GM21576 (cell line): ENCODE measurements at regions not wholly inside any gene's neighbourhood (a gene's known extent, or its start where the extent isn't known, plus 50 kb on each side); places are given as distances from the start of the nearest gene placed in this dataset.
"Not testable (repeated sequence)": the region's sequence is repeated elsewhere in the genome, so short reads cannot be mapped to it uniquely, and the experiment has no call there.

Experiments used
- ATAC-seq: cut with Tn5 transposase; IDR thresholded peaks from one replicate; pipeline ENCODE4 v1.9.1; 2021; ENCODE audit warnings: mild to moderate bottlenecking, moderate library complexity; ENCODE audit not compliant: unreplicated experiment

DNA sequence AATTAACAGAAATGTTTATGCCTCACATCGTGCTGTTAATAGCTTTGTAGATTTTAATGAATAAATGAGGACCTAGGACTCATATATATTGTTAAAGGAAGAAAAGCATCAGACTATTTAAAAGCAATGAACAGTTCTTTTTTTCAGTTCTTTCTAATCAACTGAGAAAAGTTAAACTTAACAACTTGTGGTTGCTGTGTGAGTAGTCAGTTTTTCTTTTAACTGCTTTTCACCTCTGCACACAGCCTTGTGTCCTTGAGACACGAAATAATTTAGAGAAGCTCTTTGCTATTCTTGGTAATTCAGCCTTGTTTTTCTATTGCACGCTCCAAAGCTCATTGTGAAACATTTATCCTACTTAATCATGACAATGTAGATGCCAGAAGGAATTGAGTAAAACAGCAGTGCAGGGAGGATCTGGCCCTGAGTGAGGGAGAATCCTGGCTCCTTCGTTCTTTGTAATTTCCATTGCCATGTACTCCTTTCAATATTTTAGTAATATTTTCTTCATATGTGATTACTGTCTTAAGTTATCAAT is 499.0 kb downstream of the PYDC2 start:
- ATAC-seq: no peak

DNA sequence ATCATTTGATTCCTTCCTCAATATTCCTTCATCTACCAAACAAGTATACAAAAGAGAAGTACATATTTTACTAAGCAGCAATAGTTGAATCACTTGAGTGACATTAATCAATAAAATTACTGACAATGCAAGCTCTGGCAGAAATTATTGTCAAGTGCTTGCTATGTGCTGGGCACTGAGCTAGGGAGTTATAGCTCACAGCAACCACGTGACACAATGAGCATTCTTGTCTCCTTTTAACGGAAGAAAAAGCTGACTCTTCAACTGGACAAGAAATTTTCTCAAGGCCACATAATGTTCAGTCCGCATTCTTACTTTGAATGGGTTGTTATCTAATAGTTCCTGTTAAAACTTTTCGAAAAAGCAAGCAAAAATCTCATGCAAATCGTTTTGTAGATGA is 500.1 kb downstream of the PYDC2 start:
- no peak for ATAC-seq

DNA sequence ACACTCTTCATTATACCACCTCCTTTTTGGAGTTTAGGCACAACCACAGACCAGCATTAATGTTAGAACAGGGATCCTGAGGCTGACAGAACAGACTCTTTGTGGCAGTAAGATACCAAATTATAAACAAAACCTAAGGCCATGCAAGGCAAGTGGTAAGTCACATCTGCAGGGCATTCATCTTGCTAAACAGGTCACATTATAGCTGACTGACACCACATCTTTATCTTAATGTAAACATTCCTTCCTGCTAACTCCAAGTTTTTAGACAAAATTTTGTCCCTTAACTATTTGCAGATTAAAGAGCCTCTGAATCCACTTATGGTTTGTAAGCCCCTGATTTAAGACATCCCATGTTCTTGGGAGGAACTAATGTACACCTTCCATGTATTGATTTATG is 500.6 kb downstream of the PYDC2 start:
- no peak for ATAC-seq

DNA sequence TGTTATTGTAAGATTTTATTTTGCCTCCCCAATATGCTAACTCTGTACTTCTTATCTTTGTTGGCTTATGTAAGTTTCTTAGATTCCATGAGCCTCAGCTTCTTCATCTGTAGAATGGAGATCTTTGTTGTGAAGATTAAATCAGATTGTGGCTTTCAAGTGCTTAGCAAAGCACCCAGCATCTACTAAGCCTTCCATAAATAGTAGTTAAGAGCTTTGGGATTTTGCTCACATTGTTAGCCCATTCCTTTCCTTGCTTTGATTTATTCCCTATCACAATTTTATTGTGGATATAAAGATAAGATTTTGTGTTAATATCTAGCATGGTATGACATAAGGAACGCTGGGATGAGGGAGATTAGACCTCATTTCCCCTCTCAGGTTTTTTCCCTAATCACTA is 501.4 kb downstream of the PYDC2 start:
- no peak for ATAC-seq

DNA sequence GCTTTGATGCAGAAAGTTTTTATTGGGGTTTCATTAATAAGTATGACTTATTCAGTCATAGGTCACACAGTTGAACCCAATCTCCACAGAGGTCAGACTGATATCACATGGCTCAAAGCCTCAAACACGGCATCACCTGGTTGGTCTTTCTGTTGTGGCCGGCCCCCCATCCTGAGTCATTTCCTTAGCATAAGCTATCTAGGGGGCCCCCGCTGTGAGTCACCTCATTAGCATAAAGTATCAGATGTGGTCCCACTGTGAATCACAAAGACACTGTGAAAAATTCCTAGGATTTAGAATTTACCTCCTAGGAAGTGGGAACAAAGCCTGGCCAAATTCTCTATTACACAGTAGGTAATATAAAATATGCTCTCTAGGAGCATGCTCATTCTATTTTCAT is 502.2 kb downstream of the PYDC2 start:
- ATAC-seq: no peak

DNA sequence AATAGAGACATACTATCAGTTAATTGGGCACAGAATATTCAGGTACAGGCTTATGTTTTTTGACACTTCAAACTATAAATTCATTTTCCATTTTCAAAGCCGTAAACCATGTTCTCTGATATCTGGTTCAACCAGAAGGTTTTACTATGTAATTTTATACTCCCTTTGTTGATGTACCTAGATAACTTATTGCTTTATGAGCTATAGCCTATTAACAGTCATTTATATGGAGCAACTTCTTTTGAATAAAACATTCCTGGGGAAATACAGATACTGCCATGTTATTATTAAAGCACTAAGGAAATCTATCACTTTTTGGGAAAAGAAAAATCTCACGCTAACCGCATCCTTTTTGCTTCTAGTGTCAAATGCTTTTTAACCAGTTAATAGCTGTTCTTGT is 505.6 kb downstream of the PYDC2 start:
- ATAC-seq: no peak

DNA sequence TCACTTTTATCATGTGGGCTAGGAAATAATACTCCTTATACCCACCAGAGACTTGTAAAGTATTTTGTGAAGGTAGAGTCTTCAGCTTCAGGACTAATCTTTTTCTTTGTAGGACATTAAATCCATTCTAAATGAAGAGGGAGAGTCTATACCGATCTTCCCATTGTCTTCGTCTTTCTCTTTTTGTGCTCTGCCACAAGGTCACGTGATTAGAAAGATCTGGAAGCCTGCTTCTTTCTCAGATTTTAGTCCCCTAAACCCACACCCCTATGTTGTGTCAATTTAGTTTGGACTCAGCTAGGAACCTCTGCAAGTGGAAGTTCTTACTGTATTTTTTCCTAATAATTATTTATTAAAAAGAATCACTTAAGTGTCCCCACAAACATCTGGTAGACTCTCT is 507.3 kb downstream of the PYDC2 start:
- no peak for ATAC-seq

DNA sequence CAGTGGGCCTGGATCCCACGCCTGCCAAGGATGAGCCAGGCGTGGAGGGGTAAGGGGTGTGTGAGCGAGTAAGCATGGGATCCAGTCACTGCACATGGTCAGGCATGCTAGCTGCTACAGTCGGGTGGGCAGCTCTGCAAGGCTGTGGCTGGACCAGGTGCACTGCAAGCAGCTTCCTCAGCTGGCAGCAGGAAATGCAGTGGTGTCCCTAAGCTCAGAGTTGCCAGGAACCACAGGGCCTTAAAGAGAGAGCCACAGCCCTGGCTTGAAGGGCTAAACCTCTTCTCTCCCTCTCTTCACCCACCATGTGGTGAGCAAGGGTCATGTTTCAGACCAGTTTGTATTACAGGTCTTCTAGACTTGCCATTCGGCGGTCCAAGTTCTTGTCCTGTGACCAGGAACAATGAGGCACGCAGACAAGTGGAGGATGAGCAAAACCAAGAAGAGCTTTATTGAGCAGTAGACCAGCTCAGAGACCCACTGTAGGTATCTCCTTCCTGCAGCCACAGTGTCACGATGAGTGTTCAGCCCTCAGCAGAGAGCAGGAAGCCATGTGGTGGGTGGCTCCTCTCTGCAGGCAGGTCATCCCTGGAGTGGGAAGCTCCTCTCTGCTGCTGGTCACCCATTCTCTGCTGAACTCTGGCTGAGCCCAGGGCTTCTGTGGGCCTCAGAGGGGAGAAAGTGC is 511.9 kb downstream of the PYDC2 start:
- peak; percentile 68 for ATAC-seq

DNA sequence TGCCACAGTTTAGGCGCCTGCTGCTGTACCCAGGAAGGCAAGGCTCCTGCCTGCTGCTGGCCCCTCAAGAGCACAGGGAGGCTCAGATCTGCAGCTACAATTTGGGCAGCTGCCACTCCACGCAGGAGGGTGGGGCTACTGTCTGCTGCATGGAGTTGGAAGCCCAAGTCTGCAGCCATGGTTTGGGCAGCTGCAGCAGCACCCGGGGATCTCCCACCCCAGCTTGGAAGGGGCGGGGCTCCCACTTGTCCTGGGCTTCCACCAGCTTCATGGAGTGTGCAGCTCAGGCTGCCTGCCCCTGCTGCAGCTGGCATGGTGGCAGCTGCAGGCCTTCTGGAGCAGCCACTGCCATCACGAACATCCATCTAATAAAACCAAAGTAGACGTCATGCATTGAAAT is 512.9 kb downstream of the PYDC2 start:
- ATAC-seq: no peak

- no peak for ATAC-seq
Observed at GRCh38 chr3:191975936-191976335, 515.0 kb downstream of the PYDC2 start.

GRCh38 chr3:191980443-191980842 is 519.5 kb downstream of the PYDC2 start:
- no peak for ATAC-seq

GRCh38 chr3:191982481-191982880 is 521.5 kb downstream of the PYDC2 start:
- no peak for ATAC-seq

GRCh38 chr3:191985691-191986090 is 524.7 kb downstream of the PYDC2 start:
- ATAC-seq: no peak

DNA sequence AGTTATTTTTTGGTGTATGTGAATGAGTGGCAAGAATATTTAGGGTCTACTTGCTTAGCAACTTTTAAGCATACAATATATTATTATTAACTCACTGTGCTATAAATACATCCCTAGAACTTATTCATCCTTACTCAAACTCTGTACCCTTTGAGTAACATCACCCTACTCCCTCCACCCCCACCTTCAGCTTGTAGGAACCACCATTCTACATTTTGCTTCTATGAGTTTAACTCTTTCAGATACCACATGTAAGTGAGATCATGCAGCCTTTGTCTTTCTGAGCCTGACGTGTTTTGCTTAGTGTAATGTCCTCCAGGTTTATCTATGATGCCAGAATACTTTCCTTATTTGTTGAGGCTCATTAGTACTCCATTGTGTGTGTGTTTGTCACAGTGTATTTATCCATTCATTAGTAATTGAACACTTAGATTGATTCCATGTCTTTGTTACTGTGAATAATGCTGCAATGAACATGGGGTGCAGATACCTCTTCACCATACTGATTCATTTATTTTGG is 526.9 kb downstream of the PYDC2 start:
- ATAC-seq: no peak

DNA sequence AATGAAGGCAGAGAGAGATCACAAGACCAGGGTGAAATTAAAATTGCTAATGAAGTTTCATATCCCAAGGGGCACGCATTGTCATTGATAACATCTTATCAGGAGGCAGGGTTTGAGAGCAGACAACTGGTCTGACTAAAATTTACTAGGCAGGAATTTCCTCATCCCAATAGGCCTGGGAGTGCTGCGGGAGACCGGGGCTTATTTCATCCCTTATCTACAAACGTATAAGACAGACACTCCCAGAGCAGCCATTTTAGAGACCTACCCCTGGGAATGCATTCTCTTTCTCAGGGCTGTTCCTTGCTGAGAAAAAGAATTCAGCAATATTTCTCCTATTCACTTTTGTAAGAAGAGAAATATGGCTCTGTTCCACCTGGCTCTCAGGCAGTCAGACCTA is 533.0 kb downstream of the PYDC2 start:
- ATAC-seq: not testable (repeated sequence)

GRCh38 chr3:191997093-191997492 is 536.1 kb downstream of the PYDC2 start:
- no peak for ATAC-seq

- ATAC-seq: no peak
Observed at GRCh38 chr3:191997579-191998268, 536.8 kb downstream of the PYDC2 start.

DNA sequence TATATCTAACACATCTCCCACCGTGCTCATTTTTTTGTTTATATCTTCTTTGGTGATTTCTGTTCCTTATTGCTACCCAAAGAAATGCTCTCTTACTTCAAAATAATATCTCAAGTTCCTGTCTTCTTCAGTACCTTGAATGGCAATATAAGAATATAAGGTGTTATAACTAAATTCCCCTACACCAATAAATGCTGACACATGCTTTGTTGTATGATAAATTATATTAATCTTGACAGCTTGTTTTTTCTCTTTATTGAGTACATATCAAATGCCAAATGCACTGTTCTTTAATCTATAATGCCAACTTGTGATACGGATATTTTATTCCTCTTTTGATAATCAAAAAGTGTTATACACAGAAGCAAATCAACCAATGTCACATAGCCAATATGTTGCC is 540.3 kb downstream of the PYDC2 start:
- no peak for ATAC-seq

DNA sequence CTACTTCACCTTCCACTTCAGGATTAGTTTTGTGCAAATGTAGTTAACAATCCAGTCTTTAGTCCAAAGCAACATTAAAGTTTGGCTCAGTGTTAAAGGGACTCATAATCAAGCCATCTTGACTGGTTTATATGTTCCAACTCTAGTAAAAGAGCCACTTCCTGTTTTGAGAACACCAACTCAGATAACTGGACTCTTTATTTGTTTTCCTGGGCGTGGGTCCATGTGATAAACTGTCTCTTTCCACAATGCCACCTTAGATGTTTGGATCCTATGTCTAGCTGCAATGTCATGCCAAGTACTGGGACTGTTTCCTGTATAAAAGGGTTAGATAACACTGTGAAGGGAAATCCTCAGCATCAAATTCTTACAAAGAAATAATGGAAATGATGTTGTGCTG is 545.0 kb downstream of the PYDC2 start:
- ATAC-seq: no peak

DNA sequence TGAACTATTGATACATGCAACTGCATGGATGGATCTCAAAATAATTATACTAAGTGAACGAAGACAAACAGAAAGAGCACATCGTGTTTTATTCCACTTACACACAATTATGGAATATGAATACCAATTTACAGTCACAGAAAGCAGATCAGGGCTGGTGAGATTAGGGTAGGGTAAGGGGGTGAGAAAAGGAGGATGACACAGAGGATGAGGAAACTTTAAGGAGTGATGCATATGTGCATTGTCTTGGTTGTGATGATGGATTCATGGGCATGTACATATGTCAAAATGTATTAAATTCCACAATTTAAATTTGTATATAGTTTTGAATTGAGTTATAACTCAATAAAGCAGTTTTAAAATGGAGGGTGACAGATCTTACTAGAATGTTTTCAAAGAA is 548.9 kb downstream of the PYDC2 start:
- ATAC-seq: no peak

GRCh38 chr3:192010490-192010889 is 549.5 kb downstream of the PYDC2 start:
- no peak for ATAC-seq

GRCh38 chr3:192011137-192011536 is 550.2 kb downstream of the PYDC2 start:
- no peak for ATAC-seq
